ENCODE measurements at regions not wholly inside any gene's neighbourhood (a gene's known extent, or its start where the extent isn't known, plus 50 kb on each side); places are given as distances from the start of the nearest gene placed in this dataset.
"Not testable (repeated sequence)": the region's sequence is repeated elsewhere in the genome, so short reads cannot be mapped to it uniquely, and the experiment has no call there.

- no peak for DNase-seq
- TF ChIP-seq CTCF (IDR thresholded peaks at IDR 0.05; ENCODE audit: low read depth, low read length) = no peak
- H3K27me3 ChIP-seq (ENCODE audit: insufficient read depth, low read depth, severe bottlenecking) = no peaks in the 10 kb centered on the region
- no peaks in the 10 kb centered on the region for H3K36me3 ChIP-seq
- H3K4me3 ChIP-seq (ENCODE audit: low read depth, low read length) = no peak overlapping the region
- no peaks in the 10 kb centered on the region for H3K9me3 ChIP-seq (ENCODE audit: severe bottlenecking)
- H3K27ac ChIP-seq = no peak overlapping the region
These were observed 134.9 kb downstream of the TMEM167A start for GRCh38 chr5:82942083-82942881.

- Histone ChIP-seq H3K9me3 (ENCODE audit: severe bottlenecking) (no peaks in the 10 kb centered on the region), H3K27me3 (ENCODE audit: insufficient read depth, low read depth, severe bottlenecking) (no peaks in the 10 kb centered on the region), H3K4me3 (ENCODE audit: low read depth, low read length) (no peak overlapping the region), H3K27ac (no peak overlapping the region), H3K36me3 (no peaks in the 10 kb centered on the region)
- no peak for TF ChIP-seq CTCF (IDR thresholded peaks at IDR 0.05; ENCODE audit: low read depth, low read length)
- DNase-seq = no peak
These were observed 138.1 kb downstream of the TMEM167A start for GRCh38 chr5:82938901-82939725.

GRCh38 chr5:82932473-82933220 lies 144.5 kb downstream of the TMEM167A start:
- H3K9me3 ChIP-seq (ENCODE audit: severe bottlenecking); H3K27me3 ChIP-seq (ENCODE audit: insufficient read depth, low read depth, severe bottlenecking); DNase-seq; H3K27ac ChIP-seq; H3K4me3 ChIP-seq (ENCODE audit: low read depth, low read length); H3K36me3 ChIP-seq: not testable (repeated sequence)

- H3K4me3 ChIP-seq (ENCODE audit: low read depth, low read length) = no peak overlapping the region
These were observed 146.1 kb downstream of the TMEM167A start for GRCh38 chr5:82931110-82931509.

GRCh38 chr5:82925061-82925411 lies 152.2 kb downstream of the TMEM167A start:
- no peaks in the 10 kb centered on the region for H3K27me3 ChIP-seq (ENCODE audit: insufficient read depth, low read depth, severe bottlenecking)
- H3K9me3 ChIP-seq (ENCODE audit: severe bottlenecking) = no peaks in the 10 kb centered on the region
- H3K27ac ChIP-seq = no peak overlapping the region
- DNase-seq = no peak
- H3K4me3 ChIP-seq (ENCODE audit: low read depth, low read length) = no peak overlapping the region
- no peak for TF ChIP-seq CTCF (IDR thresholded peaks at IDR 0.05; ENCODE audit: low read depth, low read length)
- no peaks in the 10 kb centered on the region for H3K36me3 ChIP-seq

More at GRCh38 chr5:82931110-82931509, 146.1 kb downstream of the TMEM167A start:
- no peak overlapping the region for H3K27ac ChIP-seq
- H3K36me3 ChIP-seq = no peaks in the 10 kb centered on the region
- no peaks in the 10 kb centered on the region for H3K27me3 ChIP-seq (ENCODE audit: insufficient read depth, low read depth, severe bottlenecking)
- no peak for TF ChIP-seq CTCF (IDR thresholded peaks at IDR 0.05; ENCODE audit: low read depth, low read length)
- no peaks in the 10 kb centered on the region for H3K9me3 ChIP-seq (ENCODE audit: severe bottlenecking)
- no peak for DNase-seq

Measured in WERI-Rb-1 (cell line).